ENCODE measurements at regions not wholly inside any gene's neighbourhood (a gene's known extent, or its start where the extent isn't known, plus 50 kb on each side); places are given as distances from the start of the nearest gene placed in this dataset.

DNA sequence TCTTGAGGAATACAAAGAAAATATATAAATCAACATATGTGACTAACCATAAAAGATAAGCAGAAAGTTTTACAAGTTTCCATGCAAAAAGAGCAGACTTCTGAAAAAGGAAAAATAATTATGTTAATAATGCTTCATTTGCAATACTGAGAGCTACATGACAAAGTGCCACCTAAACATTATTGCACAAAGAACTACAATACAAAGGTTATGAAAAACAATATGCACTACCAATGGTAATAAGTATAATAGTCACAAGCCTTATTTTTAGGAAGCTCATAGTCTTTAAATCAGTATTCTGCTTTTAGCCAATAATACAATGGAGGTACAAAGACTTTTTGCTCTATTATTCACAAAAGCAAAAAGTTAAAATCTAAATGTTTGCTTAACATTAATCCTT, 411.2 kb downstream of the TLL1 start:
- FAIRE-seq: no peak
- Histone ChIP-seq H3K14ac (ENCODE audit: insufficient read length) (no peak overlapping the region), H3K27me3 (replicated peaks in 1 of 4; ENCODE audit: control insufficient read depth in 3 of 4, extremely low read depth in 1 of 4, insufficient read depth in 3 of 4, low read length in 3 of 4) (no peaks in the 10 kb centered on the region), H2AFZ (ENCODE audit: low read length) (no peak overlapping the region), H3K18ac (ENCODE audit: extremely low read depth, low read length) (no peak overlapping the region), H3K9me3 (ENCODE audit: insufficient read depth in 2 of 2, low read depth in 1 of 2, low read length in 1 of 2) (no peaks in the 10 kb centered on the region), H3K27ac (ENCODE audit: low read depth, low read length) (no peak overlapping the region), H3K4me2 (ENCODE audit: insufficient read depth in 1 of 2, low read depth in 2 of 2, low read length in 2 of 2) (no peak overlapping the region), H3K4me3 (ENCODE audit: extremely low read depth in 1 of 4, insufficient read depth in 2 of 4, low read depth in 3 of 4, low read length in 4 of 4) (no peak overlapping the region), H3K23ac (ENCODE audit: insufficient read length) (no peak overlapping the region), H4K91ac (replicated peaks; ENCODE audit: insufficient read length, low read length) (no peak overlapping the region), H2BK12ac (ENCODE audit: low read depth, low read length) (no peak overlapping the region), H3K79me1 (ENCODE audit: low read depth, low read length) (no peaks in the 10 kb centered on the region), H2BK120ac (replicated peaks; ENCODE audit: low read depth, low read length) (no peak overlapping the region), H3K79me2 (ENCODE audit: control insufficient read depth in 1 of 2, insufficient read depth in 2 of 2, low read length in 2 of 2) (no peaks in the 10 kb centered on the region), H3K9ac (replicated peaks in 1 of 4; ENCODE audit: extremely low read depth in 1 of 4, low read depth in 3 of 4, low read length in 3 of 4) (no peak overlapping the region), H4K20me1 (replicated peaks in 1 of 2; ENCODE audit: control insufficient read depth in 1 of 2, insufficient read depth in 2 of 2, low read length in 2 of 2) (no peaks in the 10 kb centered on the region), H3K23me2 (ENCODE audit: low read depth, low read length) (no peaks in the 10 kb centered on the region), H3K4me1 (replicated peaks in 1 of 4; ENCODE audit: control insufficient read depth in 3 of 4, insufficient read depth in 4 of 4, low read length in 3 of 4) (no peaks in the 10 kb centered on the region), H3K4ac (replicated peaks; ENCODE audit: insufficient read length, low read depth, low read length) (no peak overlapping the region), H3K56ac (replicated peaks; ENCODE audit: insufficient read length, low read depth, low read length) (no peak overlapping the region), H3K36me3 (ENCODE audit: control insufficient read depth in 2 of 4, insufficient read depth in 4 of 4, low read length in 3 of 4) (no peaks in the 10 kb centered on the region), H2BK20ac (ENCODE audit: low read length) (no peak overlapping the region), H4K5ac (ENCODE audit: insufficient read length, low read depth, low read length) (no peak overlapping the region), H2BK15ac (ENCODE audit: low read length) (no peak overlapping the region), H2BK5ac (ENCODE audit: low read depth, low read length) (no peak overlapping the region), H4K8ac (ENCODE audit: extremely low read depth, insufficient read depth, low read length) (no peak overlapping the region), H2AK5ac (ENCODE audit: low read depth, low read length) (no peak overlapping the region)
- no peak for TF ChIP-seq CHD2 (IDR thresholded peaks at IDR 0.05; ENCODE audit: low read length)
- TF ChIP-seq TEAD4 (IDR thresholded peaks at IDR 0.05; ENCODE audit: low read depth, low read length): no peak
- no peak for TF ChIP-seq SP1 (IDR thresholded peaks at IDR 0.05; ENCODE audit: low read depth, low read length)
- TF ChIP-seq SUZ12 (IDR thresholded peaks at IDR 0.05; ENCODE audit: low read length): no peak
- no peak for TF ChIP-seq FOSL1 (IDR thresholded peaks at IDR 0.05; ENCODE audit: insufficient read depth, low read depth, low read length)
- TF ChIP-seq POLR2A (IDR thresholded peaks at IDR 0.05; ENCODE audit: control extremely low read depth in 1 of 2, low read depth in 2 of 2, low read length in 2 of 2): no peak
- TF ChIP-seq BCL11A (IDR thresholded peaks at IDR 0.05; ENCODE audit: low read depth in 2 of 2, low read length in 2 of 2): no peak
- no peak for TF ChIP-seq TCF12 (IDR thresholded peaks at IDR 0.05; ENCODE audit: low read depth, low read length)
- TF ChIP-seq RAD21 (IDR thresholded peaks at IDR 0.05 in 1 of 2, conservative IDR thresholded peaks at IDR 0.05 in 1 of 2; ENCODE audit: low read depth in 2 of 2, low read length in 2 of 2): no peak
- no peak for TF ChIP-seq EP300 (IDR thresholded peaks at IDR 0.05; ENCODE audit: borderline replicate concordance in 1 of 2, low read depth in 2 of 2, low read length in 2 of 2)
- TF ChIP-seq PHF8 (conservative IDR thresholded peaks at IDR 0.05; ENCODE audit: low read depth, low read length): no peak
- TF ChIP-seq CBX5 (IDR thresholded peaks at IDR 0.05; ENCODE audit: low read depth, low read length): no peak
- DNase-seq (ENCODE audit: low read depth in 1 of 2, low spot score in 2 of 2): no peak
- CTCF ChIA-PET (ENCODE audit: partially characterized antibody): no interaction called here
- POLR2A ChIA-PET (ENCODE audit: partially characterized antibody): no interaction called here
